HL-60 (cell line): ENCODE measurements at regions not wholly inside any gene's neighbourhood (a gene's known extent, or its start where the extent isn't known, plus 50 kb on each side); places are given as distances from the start of the nearest gene placed in this dataset.

ENCODE experiments used
- DNase-seq, 2 experiments: peaks; one replicate each; pipeline ENCODE4 v3.0.0-alpha.2; 2010 to 2020; ENCODE audit warnings: low read depth in 1 of 2, low spot score in 1 of 2
- H3K27ac ChIP-seq: fragments of 250-450 bp; sonication (Bioruptor Pico); replicated peaks from 2 replicates; pipeline ENCODE4 v1.5.1; 2020; ENCODE audit warnings: mild to moderate bottlenecking, moderate library complexity
- H3K27me3 ChIP-seq: fragments of 250-450 bp; sonication (Bioruptor Pico); 2 replicates; pipeline ENCODE4 v1.5.1; 2021; ENCODE audit warnings: mild to moderate bottlenecking, moderate library complexity; ENCODE audit not compliant: insufficient read depth, poor library complexity, severe bottlenecking
- H3K4me3 ChIP-seq: replicated peaks from 2 replicates; pipeline ENCODE4 v1.5.1; 2011; ENCODE audit warnings: mild to moderate bottlenecking, control low read depth, low read length; ENCODE audit not compliant: insufficient read depth
- CTCF ChIP-seq: IDR thresholded peaks from one replicate; pipeline ENCODE4 v1.5.1; 2011; ENCODE audit warnings: low read length, control low read depth, inconsistent platforms; ENCODE audit not compliant: insufficient read depth
- GABPA ChIP-seq: IDR thresholded peaks from 2 replicates; pipeline ENCODE4 v1.6.1; 2012; ENCODE audit warnings: low read depth
- POLR2AphosphoS5 ChIP-seq: IDR thresholded peaks from 2 replicates; pipeline ENCODE4 v1.6.1; 2012; ENCODE audit warnings: low read depth
- SPI1 ChIP-seq: IDR thresholded peaks from 2 replicates; pipeline ENCODE4 v1.6.1; 2012; ENCODE audit warnings: low read depth, mild to moderate bottlenecking, borderline replicate concordance
- TF ChIP-seq, protein P1 (sequence below): IDR thresholded peaks from 2 replicates; pipeline ENCODE4 v1.6.1; 2012; ENCODE audit warnings: low read depth; ENCODE audit not compliant: insufficient replicate concordance

DNA sequence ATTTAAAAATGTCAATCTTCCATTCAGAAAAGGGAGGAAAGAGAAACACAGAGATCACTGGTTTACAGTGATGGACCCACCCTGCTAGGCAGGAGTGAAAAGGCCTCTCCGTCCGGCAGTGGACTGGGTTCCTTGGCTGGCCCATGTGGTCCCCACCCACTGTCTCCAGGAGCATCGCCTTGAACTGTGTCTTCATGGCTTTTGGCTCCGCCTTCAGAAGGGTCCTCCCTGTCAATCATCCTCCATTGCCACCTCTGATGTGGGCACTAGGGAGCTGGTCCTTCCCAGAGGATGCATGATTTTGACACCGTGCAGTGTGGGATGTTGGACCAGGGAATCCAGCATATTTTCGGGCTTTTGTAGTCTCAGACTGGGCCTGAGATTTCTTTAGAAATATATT, 58.2 kb upstream of the B3GAT1 start:
- no peak for DNase-seq
- no peak for TF ChIP-seq POLR2AphosphoS5
- TF ChIP-seq, protein P1, sequence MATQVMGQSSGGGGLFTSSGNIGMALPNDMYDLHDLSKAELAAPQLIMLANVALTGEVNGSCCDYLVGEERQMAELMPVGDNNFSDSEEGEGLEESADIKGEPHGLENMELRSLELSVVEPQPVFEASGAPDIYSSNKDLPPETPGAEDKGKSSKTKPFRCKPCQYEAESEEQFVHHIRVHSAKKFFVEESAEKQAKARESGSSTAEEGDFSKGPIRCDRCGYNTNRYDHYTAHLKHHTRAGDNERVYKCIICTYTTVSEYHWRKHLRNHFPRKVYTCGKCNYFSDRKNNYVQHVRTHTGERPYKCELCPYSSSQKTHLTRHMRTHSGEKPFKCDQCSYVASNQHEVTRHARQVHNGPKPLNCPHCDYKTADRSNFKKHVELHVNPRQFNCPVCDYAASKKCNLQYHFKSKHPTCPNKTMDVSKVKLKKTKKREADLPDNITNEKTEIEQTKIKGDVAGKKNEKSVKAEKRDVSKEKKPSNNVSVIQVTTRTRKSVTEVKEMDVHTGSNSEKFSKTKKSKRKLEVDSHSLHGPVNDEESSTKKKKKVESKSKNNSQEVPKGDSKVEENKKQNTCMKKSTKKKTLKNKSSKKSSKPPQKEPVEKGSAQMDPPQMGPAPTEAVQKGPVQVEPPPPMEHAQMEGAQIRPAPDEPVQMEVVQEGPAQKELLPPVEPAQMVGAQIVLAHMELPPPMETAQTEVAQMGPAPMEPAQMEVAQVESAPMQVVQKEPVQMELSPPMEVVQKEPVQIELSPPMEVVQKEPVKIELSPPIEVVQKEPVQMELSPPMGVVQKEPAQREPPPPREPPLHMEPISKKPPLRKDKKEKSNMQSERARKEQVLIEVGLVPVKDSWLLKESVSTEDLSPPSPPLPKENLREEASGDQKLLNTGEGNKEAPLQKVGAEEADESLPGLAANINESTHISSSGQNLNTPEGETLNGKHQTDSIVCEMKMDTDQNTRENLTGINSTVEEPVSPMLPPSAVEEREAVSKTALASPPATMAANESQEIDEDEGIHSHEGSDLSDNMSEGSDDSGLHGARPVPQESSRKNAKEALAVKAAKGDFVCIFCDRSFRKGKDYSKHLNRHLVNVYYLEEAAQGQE = no peak
- TF ChIP-seq CTCF = no peak
- no peak for TF ChIP-seq SPI1
- TF ChIP-seq GABPA = no peak
- Histone ChIP-seq H3K27ac (no peak overlapping the region), H3K27me3 (peaks cover 2% of the 10 kb centered on the region), H3K4me3 (no peak overlapping the region)

DNA sequence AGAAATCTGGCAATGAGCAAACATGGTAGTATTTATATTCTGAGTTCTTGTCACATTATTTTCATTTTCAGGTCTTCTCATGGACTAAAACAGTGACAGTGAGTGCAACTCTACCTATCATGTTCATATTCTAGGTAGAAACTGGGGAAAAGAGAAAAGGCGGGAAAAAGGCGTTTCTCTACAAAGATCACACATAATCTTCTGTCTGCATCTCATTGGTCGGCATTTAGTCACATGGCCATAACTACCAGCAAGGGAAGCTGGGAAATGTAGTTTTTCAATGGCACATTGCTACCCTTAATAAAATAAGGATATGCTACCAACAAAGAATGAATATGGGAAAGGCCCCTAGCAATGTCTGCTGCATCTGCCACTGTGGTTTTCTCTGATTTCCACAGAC, 57.6 kb upstream of the B3GAT1 start:
- Histone ChIP-seq H3K27ac (no peak overlapping the region), H3K4me3 (no peak overlapping the region), H3K27me3 (peaks cover 2% of the 10 kb centered on the region)
- no peak for TF ChIP-seq POLR2AphosphoS5
- TF ChIP-seq, protein P1 = no peak
- TF ChIP-seq GABPA = no peak
- no peak for TF ChIP-seq SPI1
- no peak for TF ChIP-seq CTCF
- no peak for DNase-seq

GRCh38 chr11:134468796-134469195, 56.8 kb upstream of the B3GAT1 start:
- no peak for DNase-seq
- TF ChIP-seq POLR2AphosphoS5 (no peak), SPI1 (no peak), CTCF (no peak), GABPA (no peak)
- TF ChIP-seq, protein P1 = no peak
- H3K27ac ChIP-seq = no peak overlapping the region

More at GRCh38 chr11:134468796-134469195, 56.8 kb upstream of the B3GAT1 start:
- H3K4me3 ChIP-seq = no peak overlapping the region
- peaks cover 2% of the 10 kb centered on the region for H3K27me3 ChIP-seq
